IMR-90 (cell line): ENCODE measurements at regions not wholly inside any gene's neighbourhood (a gene's known extent, or its start where the extent isn't known, plus 50 kb on each side); places are given as distances from the start of the nearest gene placed in this dataset.

ENCODE experiments used
- ATAC-seq: fragments of 200-7000 bp; cut with Tn5 transposase; 2 replicates; pipeline ENCODE4 v1.9.1; 2020; ENCODE audit warnings: low read depth, mild to moderate bottlenecking, moderate library complexity
- BruUV-seq: library from RNA; stranded (reverse); fragments of 400-500 nt; replicated peaks from 2 replicates; lab custom pipeline; 2021; lab: Mats Ljungman, UMichigan
- CTCF ChIA-PET: fragments of 300-600 bp; formaldehyde crosslinking; extraction: SDS; loops from one replicate; lab custom pipeline; 2021; ENCODE audit warnings: antibody characterized with exemption; lab: Yijun Ruan, JAX
- POLR2A ChIA-PET: fragments of 300-600 bp; sonication (Branson Sonifier 250); formaldehyde crosslinking; loops from one replicate; lab custom pipeline; 2022; ENCODE audit warnings: antibody characterized with exemption; ENCODE audit not compliant: unreplicated experiment; lab: Charles Lee
- DNase-seq: peaks from one replicate; pipeline ENCODE4 v3.0.0; 2013
- H2AFZ ChIP-seq: replicated peaks from 2 replicates; pipeline ENCODE3; 2013; ENCODE audit warnings: low read length, mild to moderate bottlenecking; ENCODE audit not compliant: poor library complexity
- H2AK5ac ChIP-seq: 2 replicates; pipeline ENCODE4 v1.6.1; 2013; ENCODE audit warnings: low read depth, low read length, inconsistent platforms
- H2AK9ac ChIP-seq: replicated peaks from 2 replicates; pipeline ENCODE3; 2013; ENCODE audit warnings: mild to moderate bottlenecking, low read depth, low read length, moderate library complexity; ENCODE audit not compliant: poor library complexity
- H2BK120ac ChIP-seq: 2 replicates; pipeline ENCODE4 v1.6.1; 2013; ENCODE audit warnings: low read depth, low read length, inconsistent platforms
- H2BK15ac ChIP-seq: 3 replicates; pipeline ENCODE4 v1.6.1; 2013; ENCODE audit warnings: low read depth, low read length, inconsistent platforms
- H2BK20ac ChIP-seq: 2 replicates; pipeline ENCODE4 v1.6.1; 2013; ENCODE audit warnings: low read depth, mild to moderate bottlenecking, inconsistent platforms, low read length, moderate library complexity
- H2BK5ac ChIP-seq: 2 replicates; pipeline ENCODE4 v1.6.1; 2013; ENCODE audit warnings: mild to moderate bottlenecking, low read depth, low read length, inconsistent platforms; ENCODE audit not compliant: poor library complexity, severe bottlenecking
- H3K14ac ChIP-seq: replicated peaks from 2 replicates; pipeline ENCODE4 v1.6.1; 2013; ENCODE audit warnings: low read depth, low read length, inconsistent platforms
- H3K18ac ChIP-seq: 2 replicates; pipeline ENCODE4 v1.6.1; 2013; ENCODE audit warnings: low read depth, low read length, control low read depth
- H3K23ac ChIP-seq: 2 replicates; pipeline ENCODE4 v1.6.1; 2013; ENCODE audit warnings: low read depth, low read length, inconsistent platforms
- H3K27ac ChIP-seq: 2 replicates; pipeline ENCODE4 v1.5.1; 2013; ENCODE audit warnings: mild to moderate bottlenecking, control low read depth, low read length; ENCODE audit not compliant: insufficient read depth
- H3K27me3 ChIP-seq: 2 replicates; pipeline ENCODE4 v1.6.1; 2013; ENCODE audit warnings: low read length; ENCODE audit not compliant: control insufficient read depth, insufficient read depth
- H3K36me3 ChIP-seq: 2 replicates; pipeline ENCODE4 v1.6.1; 2013; ENCODE audit warnings: low read length, mixed read lengths; ENCODE audit not compliant: control insufficient read depth, insufficient read depth
- H3K4ac ChIP-seq: 2 replicates; pipeline ENCODE4 v1.6.1; 2013; ENCODE audit warnings: low read depth, low read length, inconsistent platforms
- H3K4me1 ChIP-seq: 2 replicates; pipeline ENCODE4 v1.6.1; 2013; ENCODE audit warnings: low read length, mixed read lengths; ENCODE audit not compliant: control insufficient read depth, insufficient read depth
- H3K4me2 ChIP-seq: 2 replicates; pipeline ENCODE4 v1.6.1; 2013; ENCODE audit warnings: low read depth, mild to moderate bottlenecking, control low read depth, low read length, moderate library complexity
- H3K4me3 ChIP-seq: 2 replicates; pipeline ENCODE4 v1.5.1; 2013; ENCODE audit warnings: low read depth, mild to moderate bottlenecking, control low read depth, low read length, moderate library complexity; ENCODE audit not compliant: insufficient read depth
- H3K56ac ChIP-seq: 2 replicates; pipeline ENCODE4 v1.6.1; 2013; ENCODE audit warnings: low read length, inconsistent platforms; ENCODE audit not compliant: insufficient read depth; ENCODE audit errors: extremely low read depth
- H3K79me1 ChIP-seq, 2 experiments: 2 replicates each; pipeline ENCODE4 v1.6.1; 2013; ENCODE audit warnings: low read length in 2 of 2, inconsistent platforms in 1 of 2, low read depth in 1 of 2
- H3K9ac ChIP-seq: 2 replicates; pipeline ENCODE4 v1.6.1; 2013; ENCODE audit warnings: low read depth, low read length, control low read depth
- H3K9me1 ChIP-seq: 2 replicates; pipeline ENCODE4 v1.6.1; 2013; ENCODE audit warnings: low read length, inconsistent platforms; ENCODE audit not compliant: insufficient read depth
- H3K9me3 ChIP-seq: 2 replicates; pipeline ENCODE4 v1.6.1; 2013; ENCODE audit warnings: low read length; ENCODE audit not compliant: control insufficient read depth, insufficient read depth
- H4K20me1 ChIP-seq: 2 replicates; pipeline ENCODE4 v1.6.1; 2013; ENCODE audit warnings: low read length, inconsistent platforms; ENCODE audit not compliant: insufficient read depth
- H4K5ac ChIP-seq: 2 replicates; pipeline ENCODE4 v1.6.1; 2013; ENCODE audit warnings: mild to moderate bottlenecking, low read depth, low read length, control low read depth
- H4K8ac ChIP-seq, 2 experiments: 2 replicates each; pipeline ENCODE4 v1.6.1; 2013; ENCODE audit warnings: low read depth in 2 of 2, low read length in 2 of 2, control low read depth in 1 of 2, inconsistent platforms in 1 of 2
- H4K91ac ChIP-seq: 2 replicates; pipeline ENCODE4 v1.6.1; 2013; ENCODE audit warnings: low read depth, low read length, inconsistent platforms; ENCODE audit not compliant: insufficient read depth
- CEBPB ChIP-seq: IDR thresholded peaks from 2 replicates; pipeline ENCODE4 v1.6.1; 2012; ENCODE audit warnings: low read depth, low read length, improper control_type of control experiment
- CHD1 ChIP-seq: IDR thresholded peaks from 2 replicates; pipeline ENCODE4 v1.6.1; 2012; ENCODE audit warnings: low read depth, low read length, improper control_type of control experiment
- ELK1 ChIP-seq: fragments of 150-350 bp; IDR thresholded peaks from 2 replicates; pipeline ENCODE4 v1.6.1; 2016; ENCODE audit warnings: low read depth, mild to moderate bottlenecking, low read length, moderate library complexity, borderline replicate concordance
- FOS ChIP-seq: fragments of 150-350 bp; IDR thresholded peaks from 2 replicates; pipeline ENCODE4 v1.6.1; 2016; ENCODE audit warnings: low read depth, low read length
- MAFK ChIP-seq: IDR thresholded peaks from 2 replicates; pipeline ENCODE4 v1.6.1; 2012; ENCODE audit warnings: low read depth, low read length, improper control_type of control experiment
- MAZ ChIP-seq: IDR thresholded peaks from 2 replicates; pipeline ENCODE4 v1.6.1; 2012; ENCODE audit warnings: low read depth, mild to moderate bottlenecking, low read length, improper control_type of control experiment, moderate library complexity, borderline replicate concordance
- MXI1 ChIP-seq: IDR thresholded peaks from 2 replicates; pipeline ENCODE4 v1.6.1; 2012; ENCODE audit warnings: low read depth, mild to moderate bottlenecking, low read length, moderate library complexity, borderline replicate concordance
- NFE2L2 ChIP-seq: fragments of 150-350 bp; IDR thresholded peaks from 2 replicates; pipeline ENCODE4 v1.6.1; 2016; ENCODE audit warnings: low read depth, mild to moderate bottlenecking, low read length
- POLR2A ChIP-seq: IDR thresholded peaks from 2 replicates; pipeline ENCODE4 v1.6.1; 2012; ENCODE audit warnings: mild to moderate bottlenecking, low read depth, low read length
- RAD21 ChIP-seq: IDR thresholded peaks from 2 replicates; pipeline ENCODE4 v1.6.1; 2012; ENCODE audit warnings: low read length, improper control_type of control experiment
- RCOR1 ChIP-seq: IDR thresholded peaks from 2 replicates; pipeline ENCODE4 v1.6.1; 2012; ENCODE audit warnings: mild to moderate bottlenecking, low read length, improper control_type of control experiment; ENCODE audit not compliant: insufficient replicate concordance
- RFX5 ChIP-seq: IDR thresholded peaks from 2 replicates; pipeline ENCODE4 v1.8.0; 2012; ENCODE audit warnings: low read depth, mild to moderate bottlenecking, low read length, moderate library complexity
- USF2 ChIP-seq: fragments of 150-350 bp; IDR thresholded peaks from 2 replicates; pipeline ENCODE4 v1.6.1; 2017; ENCODE audit warnings: mild to moderate bottlenecking, antibody characterized with exemption, low read length, low read depth
- WGBS, 2 experiments: methylation state at CpG; one replicate each; pipeline versions ENCODE4 v1.1.5 to v1.1.7; 2013; ENCODE audit warnings: missing lambda C conversion rate in 2 of 2; ENCODE audit not compliant: insufficient read length in 1 of 2; ENCODE audit errors: extremely low coverage in 2 of 2; 5-methylcytosine and 5-hydroxymethylcytosine counted together
- dilution Hi-C: fragments of 300-500 bp; cut with HindIII; formaldehyde crosslinking; loops from one replicate; pipeline ENCODE4 v1.14.3; 2018; ENCODE audit warnings: low sequenced_read_pairs; ENCODE audit not compliant: unreplicated experiment
- in situ Hi-C: fragments of 300-500 bp; cut with MboI; formaldehyde crosslinking; loops from 3 replicates; pipeline ENCODE4 v1.14.3; 2019; ENCODE audit warnings: low sequenced_read_pairs, inconsistent platforms, mixed read lengths
- intact Hi-C: fragments of 100-400 bp; cut with micrococcal nuclease; formaldehyde crosslinking; loops from 2 replicates; pipeline ENCODE4 v1.10.0; 2022

DNA sequence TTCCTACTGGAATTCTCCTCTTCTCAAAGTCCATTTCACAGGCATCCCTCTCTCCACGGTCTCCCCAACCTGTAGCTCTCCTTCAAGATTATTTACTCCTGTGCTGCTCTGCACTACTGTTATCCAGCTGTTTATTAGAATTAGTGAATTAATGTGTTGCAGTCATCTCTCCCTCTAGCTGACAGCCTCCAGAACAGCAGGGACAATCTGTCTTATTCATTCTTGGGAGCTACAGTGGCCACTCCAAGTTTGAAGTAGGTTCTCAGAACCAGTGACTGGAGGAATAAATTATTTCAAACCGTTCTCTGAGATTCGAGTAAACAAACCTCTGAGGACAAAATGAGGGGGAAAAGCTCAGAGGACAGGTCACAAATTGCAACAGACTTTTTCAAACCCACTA is 330.9 kb downstream of the RRAGC start:
- intact Hi-C loops: no loop called here

More for the DNA sequence above, 330.9 kb downstream of the RRAGC start:
- Histone ChIP-seq H2BK15ac (no peak overlapping the region), H4K8ac (no peak overlapping the region), H3K4me1 (no peaks in the 10 kb centered on the region), H4K5ac (no peak overlapping the region), H3K23ac (no peak overlapping the region), H2AFZ (no peak overlapping the region), H3K79me1 (no peaks in the 10 kb centered on the region), H2AK5ac (no peak overlapping the region), H2AK9ac (no peak overlapping the region), H3K56ac (no peak overlapping the region), H4K91ac (no peak overlapping the region), H2BK5ac (no peak overlapping the region), H2BK20ac (no peak overlapping the region), H3K36me3 (no peaks in the 10 kb centered on the region), H2BK120ac (no peak overlapping the region), H3K4me3 (no peak overlapping the region), H3K9me3 (no peaks in the 10 kb centered on the region), H3K9me1 (no peaks in the 10 kb centered on the region), H3K14ac (no peak overlapping the region), H3K27me3 (no peaks in the 10 kb centered on the region), H3K4ac (no peak overlapping the region), H3K4me2 (no peak overlapping the region), H4K20me1 (no peaks in the 10 kb centered on the region), H3K18ac (no peak overlapping the region), H3K9ac (no peak overlapping the region), H3K27ac (no peak overlapping the region)
- DNase-seq (no peak), ATAC-seq (no peak)
- dilution Hi-C loops: no loop called here
- ChIA-PET CTCF (no interaction called here), POLR2A (no interaction called here)
- TF ChIP-seq USF2: no peak
- no peak for TF ChIP-seq MXI1
- no peak for TF ChIP-seq MAFK
- TF ChIP-seq RCOR1: no peak
- TF ChIP-seq CHD1: no peak
- TF ChIP-seq RAD21: no peak
- no peak for TF ChIP-seq ELK1
- TF ChIP-seq CEBPB: no peak
- no peak for TF ChIP-seq NFE2L2
- TF ChIP-seq MAZ: no peak
- no peak for TF ChIP-seq FOS
- no peak for TF ChIP-seq RFX5
- TF ChIP-seq POLR2A: no peak
- no TSS peak for BruUV-seq
- in situ Hi-C loops: no loop called here
- WGBS, 2 experiments: no CpG with 5 or more reads among the region's 3 CpGs
